ENCODE measurements at regions not wholly inside any gene's neighbourhood (a gene's known extent, or its start where the extent isn't known, plus 50 kb on each side); places are given as distances from the start of the nearest gene placed in this dataset.

DNA sequence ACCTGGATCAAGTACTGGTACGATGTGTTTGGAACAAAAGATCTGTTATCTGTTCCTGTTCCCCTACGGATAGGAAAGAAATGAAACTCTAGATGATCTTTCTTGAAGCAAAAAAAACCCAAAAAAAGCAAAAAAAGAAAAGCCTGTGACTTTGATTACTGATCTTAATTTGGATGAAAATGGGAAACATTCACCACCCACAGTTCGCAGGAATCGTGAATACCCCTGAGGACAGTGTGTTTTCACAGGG is 138.7 kb upstream of the LMNTD1 start:
- TF ChIP-seq CTCF (IDR thresholded peaks at IDR 0.05; ENCODE audit: low read depth, low read length, missing input control) (no peak), RAD21 (IDR thresholded peaks at IDR 0.05) (no peak), NR2F2 (IDR thresholded peaks at IDR 0.05) (no peak), JUND (IDR thresholded peaks at IDR 0.05) (no peak), YY1 (IDR thresholded peaks at IDR 0.05) (no peak), TAF1 (conservative IDR thresholded peaks at IDR 0.05) (no peak), ATF3 (IDR thresholded peaks at IDR 0.05) (no peak)

Data from liver (tissue), 3 donors.